GM21360 (cell line): ENCODE measurements at regions not wholly inside any gene's neighbourhood (a gene's known extent, or its start where the extent isn't known, plus 50 kb on each side); places are given as distances from the start of the nearest gene placed in this dataset.

Experiments
- ATAC-seq: cut with Tn5 transposase; IDR thresholded peaks from one replicate; pipeline ENCODE4 v1.9.1; 2021; ENCODE audit warnings: mild to moderate bottlenecking, moderate library complexity; ENCODE audit not compliant: unreplicated experiment

DNA sequence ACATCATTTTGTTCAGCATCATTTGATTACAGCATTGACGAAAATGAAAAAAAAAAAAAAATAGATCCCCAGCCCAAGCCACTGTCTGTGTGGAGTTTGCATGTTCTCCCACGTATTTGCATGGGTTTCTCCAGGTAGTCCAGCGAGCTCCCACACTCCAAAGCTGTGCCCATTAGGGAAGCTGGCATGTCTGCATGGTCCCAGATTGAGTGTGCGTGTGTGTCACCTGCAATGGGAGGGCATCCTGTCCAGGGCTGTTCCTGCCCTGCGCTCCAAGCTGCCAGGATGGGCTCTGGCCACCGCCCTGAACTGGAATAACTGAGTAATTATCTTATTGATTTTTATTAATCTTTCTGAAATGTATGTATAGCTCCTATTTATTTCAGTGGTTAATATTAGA is 88.6 kb downstream of the KLF12 start:
- ATAC-seq = no peak

DNA sequence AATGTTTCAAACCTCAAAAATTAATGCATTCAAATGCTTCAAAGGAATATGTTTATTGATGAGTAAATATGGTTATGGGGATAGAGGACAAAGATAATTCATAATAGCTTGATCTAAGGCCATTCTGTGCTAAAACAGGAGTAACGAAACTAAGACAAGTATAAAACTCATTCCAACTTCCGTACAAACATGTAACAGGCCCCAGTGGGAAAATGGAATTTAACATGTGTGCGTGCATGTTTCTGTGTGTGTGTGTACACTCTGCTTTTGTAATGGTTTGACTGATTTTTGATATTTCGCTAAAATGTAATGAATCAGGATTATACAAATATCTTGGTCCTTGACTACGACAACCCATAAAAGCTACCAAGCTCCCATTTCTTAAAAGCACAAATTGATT is 91.0 kb downstream of the KLF12 start:
- ATAC-seq = no peak

DNA sequence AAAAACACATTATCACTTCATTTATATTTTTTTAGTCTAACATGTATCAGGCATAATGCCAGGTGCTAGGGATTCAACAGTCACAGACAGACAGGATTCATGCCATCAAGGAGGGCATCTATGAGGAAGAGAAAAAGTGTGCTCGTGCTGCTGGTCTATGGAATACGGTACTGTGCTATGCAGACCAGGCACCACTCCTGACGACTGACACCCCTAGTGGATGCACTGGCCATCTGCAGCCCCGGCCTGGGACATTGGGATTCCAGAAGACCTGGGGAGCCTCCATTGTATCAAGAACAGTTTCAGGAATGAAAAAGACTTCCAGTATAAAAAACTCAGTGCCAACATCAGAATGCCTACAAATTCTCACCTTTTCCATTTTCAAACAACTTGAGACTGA is 94.0 kb downstream of the KLF12 start:
- ATAC-seq = peak; percentile 98

DNA sequence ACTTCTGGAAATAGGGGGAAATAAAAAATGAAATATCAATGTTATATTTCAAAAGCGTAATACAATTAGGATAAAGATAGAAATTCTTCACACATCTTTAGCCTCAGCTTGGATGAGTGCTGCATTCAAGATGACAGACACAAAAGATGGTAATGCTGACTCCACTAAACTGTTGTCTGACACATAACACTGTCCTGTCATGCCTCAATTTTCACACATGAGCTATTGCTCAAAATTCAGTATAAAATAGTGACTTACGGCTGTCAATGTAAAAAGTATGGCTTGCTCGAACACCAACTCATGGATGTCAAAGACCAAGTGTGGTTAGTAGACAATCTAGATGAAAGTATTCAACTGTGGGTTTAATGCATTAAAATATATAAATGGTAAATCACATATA is 94.5 kb downstream of the KLF12 start:
- ATAC-seq = no peak

DNA sequence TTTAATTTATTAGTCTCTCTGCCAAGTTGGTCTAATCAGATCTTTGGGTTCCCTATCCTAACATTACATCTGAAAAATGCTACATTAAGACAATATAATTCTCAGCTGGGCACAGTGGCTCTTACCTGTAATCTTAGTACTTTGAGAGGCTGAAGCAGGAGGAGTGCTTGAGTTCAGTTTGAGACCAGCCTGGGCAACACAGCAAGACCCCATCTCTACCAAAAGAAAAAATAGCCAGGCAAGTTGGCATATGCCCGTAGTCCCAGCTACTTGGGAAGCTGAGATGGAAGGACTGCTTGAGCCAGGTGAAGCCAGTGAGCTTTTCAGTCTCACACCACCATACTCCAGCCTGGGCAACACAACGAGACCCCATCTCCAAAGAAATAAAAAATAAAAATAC is 95.0 kb downstream of the KLF12 start:
- no peak for ATAC-seq

DNA sequence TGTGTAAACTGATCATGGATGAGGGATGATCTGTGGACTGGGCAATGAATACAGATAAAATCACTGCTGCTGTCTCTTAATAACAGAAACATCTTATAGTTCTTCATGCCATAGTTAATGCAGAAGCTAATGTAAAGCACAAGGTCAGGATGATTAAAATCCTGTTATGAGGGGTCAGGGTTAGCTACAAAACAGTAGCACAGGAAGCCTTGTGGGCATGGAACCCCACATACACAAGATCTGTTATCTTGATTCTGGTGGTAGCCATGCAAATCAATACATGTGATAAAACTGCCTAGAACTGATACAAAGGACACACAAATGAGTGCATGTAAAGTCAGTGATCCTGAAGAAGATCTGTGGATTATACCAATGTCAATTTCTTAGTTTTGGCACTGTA is 96.4 kb downstream of the KLF12 start:
- no peak for ATAC-seq

DNA sequence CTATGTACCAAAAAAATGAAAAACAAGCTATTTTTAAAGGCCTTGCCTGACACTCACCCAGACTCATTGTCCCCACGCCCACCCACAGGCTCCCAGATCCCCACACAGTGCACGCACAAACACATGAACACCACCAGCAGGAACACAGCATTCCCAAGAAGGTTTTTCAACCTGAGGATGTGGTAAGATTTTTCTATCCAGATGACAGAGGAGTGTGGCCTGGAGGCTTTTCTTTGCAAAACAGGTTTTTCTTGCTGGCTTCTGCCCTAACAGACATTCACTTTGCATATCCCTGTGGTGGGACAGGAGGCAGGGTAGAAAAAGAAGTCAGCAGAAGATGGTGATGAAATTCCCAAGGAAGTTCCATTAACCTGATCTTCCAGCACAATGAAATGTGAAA is 97.8 kb downstream of the KLF12 start:
- no peak for ATAC-seq

DNA sequence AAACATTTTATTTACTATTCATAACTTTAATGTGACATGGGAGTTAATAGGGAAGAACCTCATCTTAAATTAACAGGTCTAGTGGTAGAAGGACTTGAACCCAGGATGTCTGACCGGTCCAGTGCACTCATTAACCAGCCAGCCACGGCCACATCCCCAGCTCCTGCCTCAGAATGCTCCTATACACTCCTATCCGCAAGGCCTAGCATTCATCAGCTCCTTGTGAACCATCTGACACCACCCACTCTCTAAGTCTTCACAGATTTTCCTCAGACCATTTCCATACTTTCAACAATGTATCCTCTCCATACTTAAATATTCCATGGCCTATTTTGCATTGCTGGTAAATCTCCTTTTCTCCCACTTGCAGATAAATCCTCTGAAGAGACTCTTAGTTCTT is 98.3 kb downstream of the KLF12 start:
- ATAC-seq = no peak

DNA sequence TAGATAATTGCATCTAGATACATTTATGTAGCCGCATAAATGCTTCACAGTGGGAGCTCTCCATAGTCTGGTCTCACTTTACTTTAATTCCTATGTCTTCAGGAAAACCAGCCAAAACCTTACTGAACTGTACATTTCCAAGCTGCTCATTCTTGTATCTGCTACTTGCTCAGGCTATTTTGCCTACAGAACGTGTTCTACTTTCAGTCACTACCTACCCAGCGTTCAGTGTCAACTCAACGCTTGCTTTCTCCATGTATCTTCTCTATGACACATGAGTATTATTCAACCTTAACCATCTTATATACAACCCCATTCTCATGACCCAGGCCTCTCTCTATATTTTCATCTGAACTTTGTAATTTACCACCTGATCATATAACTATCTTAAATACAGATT is 101.9 kb downstream of the KLF12 start:
- no peak for ATAC-seq

DNA sequence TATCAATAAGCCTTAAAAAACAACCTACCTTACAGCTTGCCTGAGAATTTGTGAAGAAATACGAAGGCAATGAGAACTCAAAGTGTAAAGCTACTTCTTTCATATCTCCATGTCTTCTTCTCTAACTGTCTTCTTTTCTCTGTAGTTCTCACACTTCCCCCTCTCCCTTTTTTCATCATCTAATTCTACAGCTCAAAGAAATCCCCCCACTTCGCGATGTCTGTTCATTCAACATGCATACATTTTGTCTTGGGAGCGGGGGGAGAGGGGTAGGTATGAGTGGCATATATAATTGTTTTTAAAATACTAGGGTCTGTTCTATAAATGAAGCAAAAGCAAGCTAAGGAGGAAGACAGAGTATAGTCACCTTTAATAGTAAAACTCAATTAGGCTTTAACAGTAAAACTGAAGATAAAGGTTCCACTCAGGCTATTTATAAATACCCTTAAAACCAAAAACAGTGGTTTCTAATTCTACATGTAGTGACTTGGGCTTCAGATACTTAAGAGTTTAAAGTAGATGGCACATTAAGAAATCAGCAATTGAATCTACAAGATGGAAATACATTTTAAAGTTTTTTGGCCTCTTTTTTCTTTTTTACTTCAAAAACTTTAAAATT is 106.9 kb downstream of the KLF12 start:
- ATAC-seq = peak; percentile 38

DNA sequence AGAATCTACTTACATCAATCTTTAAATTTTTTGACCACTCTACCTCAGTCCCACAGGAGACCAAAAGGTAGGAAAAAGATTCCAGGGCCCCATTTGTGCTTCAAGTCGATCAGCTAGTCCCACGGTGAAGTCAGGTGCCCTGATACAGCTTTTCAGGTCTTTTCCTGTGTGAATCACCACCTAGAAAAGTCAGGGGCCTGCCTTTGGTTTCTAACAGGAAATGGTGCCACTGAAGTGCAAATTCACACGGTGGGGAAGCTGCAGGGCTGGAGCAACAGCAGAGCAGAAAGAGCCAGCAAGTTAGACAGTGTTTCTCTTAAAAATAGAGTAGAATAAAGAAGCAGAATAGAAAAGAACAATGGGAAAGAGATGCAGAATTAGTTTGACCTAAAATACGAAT is 107.5 kb downstream of the KLF12 start:
- peak; percentile 90 for ATAC-seq

DNA sequence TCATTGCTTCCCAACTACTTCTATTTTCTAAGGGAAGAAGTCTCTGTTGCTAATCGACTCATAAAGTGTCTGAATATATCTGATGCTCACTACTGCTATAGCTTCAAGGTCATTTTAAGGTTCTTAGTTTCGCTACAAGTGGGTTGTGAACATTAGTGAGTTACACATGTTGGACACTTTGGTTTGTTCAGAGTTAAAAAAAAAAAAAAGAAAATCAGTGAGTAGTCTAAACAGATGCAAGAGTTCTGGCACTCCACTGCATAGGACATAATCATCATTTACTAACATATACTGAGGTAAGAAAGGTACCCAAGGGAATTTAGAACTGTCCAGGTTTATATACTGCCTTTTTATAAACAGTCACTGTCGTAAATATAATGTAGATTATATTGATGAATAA is 108.8 kb downstream of the KLF12 start:
- ATAC-seq = peak; percentile 44

DNA sequence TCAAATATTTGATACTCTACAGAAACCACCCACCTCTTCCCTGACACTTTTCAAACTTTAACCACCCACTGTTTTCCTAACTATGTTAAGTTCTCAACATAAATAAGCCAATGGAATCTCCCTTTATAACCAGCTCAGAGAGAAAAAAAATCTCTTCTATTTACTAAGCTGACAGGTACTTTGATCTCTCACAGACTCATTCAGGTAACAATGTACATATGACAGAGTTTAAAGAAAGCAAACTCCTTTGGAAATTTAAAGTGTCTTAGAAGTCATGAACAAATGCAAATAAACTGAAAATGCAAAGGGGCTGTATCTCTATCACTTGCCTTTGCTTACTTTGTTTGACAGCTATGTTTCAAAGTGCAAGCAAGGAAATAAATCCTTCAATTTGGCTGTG is 109.3 kb downstream of the KLF12 start:
- no peak for ATAC-seq

DNA sequence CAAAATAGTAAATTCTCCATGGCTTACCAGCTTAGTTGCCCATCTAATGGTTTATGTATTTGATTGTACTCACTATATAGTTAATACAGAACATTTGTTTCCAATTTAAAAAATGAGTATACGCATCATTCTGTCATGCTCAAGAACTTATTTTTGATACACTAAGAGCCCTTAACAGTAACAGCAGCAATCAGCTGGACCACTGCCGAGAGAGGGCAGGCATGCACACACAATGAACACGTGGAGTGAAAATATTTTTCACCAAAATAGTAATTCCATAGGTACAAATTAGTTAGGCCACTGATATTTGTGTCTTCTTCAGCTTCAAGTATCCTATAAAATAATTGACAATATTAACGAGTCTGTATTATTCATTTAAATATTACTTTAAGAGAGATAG is 109.9 kb downstream of the KLF12 start:
- ATAC-seq = no peak

DNA sequence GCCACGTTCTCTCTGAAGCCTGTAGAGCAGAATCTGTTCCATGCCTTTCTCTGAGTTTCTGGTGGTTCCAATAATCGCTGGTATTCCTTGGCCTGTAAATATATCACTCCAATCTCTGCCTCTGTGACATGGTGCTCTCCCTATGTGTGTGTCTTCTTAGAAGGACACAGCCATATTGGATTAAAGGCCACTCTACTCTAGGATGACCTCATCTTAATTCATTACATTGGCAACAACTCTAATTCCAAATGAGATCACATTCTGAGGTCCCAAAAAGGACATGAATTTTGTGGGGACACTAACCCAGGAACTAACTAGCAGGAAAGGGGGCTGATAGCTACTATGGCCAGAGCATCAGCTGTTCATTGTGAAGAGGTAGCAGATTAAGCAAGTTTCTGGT is 110.7 kb downstream of the KLF12 start:
- no peak for ATAC-seq

DNA sequence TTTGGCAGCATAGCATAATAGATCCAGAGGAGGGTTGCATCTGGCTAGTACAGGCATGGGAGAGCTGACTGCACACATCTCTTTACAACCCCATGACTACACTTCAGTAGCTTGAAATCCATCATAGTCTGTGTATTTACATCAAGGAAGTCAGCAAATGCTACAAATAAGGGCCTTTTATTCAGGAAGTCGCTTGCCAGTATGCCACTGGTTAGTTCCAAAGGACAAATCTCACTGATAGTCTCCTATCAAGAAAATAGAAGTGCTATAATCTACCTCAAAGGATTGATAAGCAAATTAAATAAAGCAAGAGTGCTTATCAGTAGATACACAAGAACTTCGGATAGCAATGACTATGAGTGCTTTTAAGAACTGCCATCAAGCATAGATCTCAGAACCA is 112.7 kb downstream of the KLF12 start:
- no peak for ATAC-seq

DNA sequence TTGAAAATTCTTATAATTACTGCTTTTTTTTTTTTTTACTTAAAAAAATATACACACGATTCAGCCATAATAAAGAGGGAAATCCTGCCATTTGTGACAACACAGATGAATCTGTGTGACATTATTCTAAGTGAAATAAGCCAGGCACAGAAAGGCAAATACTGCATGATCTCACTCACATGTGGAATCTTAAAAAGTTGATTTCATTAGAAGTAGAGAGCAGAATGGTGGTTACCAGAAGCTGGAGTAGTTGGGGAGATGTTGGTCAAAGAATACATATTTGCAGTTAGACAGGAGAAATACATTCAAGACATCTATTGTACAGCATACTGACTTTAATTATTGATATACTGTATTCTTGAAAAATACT is 116.2 kb downstream of the KLF12 start:
- no peak for ATAC-seq

DNA sequence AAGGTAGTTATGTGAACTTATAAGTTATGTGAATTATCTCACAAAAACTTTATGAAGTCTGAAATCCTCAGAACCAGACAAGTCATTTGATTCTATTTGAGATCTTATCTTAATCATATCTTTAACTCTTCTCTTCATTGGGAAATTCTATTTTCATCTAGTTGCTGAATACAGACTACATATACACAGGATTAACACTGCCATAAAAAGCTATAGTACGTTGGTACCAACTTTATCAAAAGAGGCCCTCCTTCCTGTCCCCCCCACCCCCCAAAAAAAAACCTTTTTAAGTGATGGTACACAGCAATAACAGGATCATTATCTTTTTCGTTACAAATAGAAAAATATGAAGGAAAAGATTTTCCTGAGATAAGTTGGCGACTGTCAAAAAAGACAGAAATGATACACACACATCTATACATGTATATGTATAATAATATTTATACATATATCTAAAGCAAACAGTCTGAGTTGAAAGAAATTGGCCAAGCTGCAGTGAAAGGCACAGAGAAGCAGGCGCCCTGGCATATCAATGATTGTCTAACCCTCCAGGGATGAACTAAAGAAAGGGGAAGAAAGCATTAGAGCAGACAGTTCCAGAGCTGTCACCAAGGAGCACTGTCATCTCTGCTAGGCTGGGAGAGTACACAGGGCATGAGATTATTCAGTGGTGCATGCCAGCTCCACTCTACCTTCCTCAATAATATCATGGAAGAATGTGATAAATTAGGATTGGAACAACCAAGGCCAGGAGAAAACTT is 116.7 kb downstream of the KLF12 start:
- no peak for ATAC-seq

DNA sequence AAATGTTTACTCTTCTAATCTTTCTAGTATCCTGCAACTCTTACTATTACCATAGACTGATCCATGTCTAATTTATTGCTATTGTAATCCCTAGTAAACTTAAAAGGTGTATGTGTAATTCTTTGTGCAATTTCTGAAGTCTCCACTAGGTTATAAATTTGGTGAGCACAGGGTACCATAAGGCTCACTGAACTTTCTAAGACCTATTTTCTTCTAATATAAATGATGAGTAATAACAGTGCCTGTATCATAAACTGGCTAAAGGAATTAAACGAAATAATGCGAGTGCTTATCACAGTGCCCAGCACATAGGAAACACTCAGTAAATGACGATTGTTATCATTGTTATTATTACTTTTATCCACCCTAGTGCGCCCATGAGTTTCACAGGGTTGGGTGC is 119.1 kb downstream of the KLF12 start:
- peak; percentile 73 for ATAC-seq

DNA sequence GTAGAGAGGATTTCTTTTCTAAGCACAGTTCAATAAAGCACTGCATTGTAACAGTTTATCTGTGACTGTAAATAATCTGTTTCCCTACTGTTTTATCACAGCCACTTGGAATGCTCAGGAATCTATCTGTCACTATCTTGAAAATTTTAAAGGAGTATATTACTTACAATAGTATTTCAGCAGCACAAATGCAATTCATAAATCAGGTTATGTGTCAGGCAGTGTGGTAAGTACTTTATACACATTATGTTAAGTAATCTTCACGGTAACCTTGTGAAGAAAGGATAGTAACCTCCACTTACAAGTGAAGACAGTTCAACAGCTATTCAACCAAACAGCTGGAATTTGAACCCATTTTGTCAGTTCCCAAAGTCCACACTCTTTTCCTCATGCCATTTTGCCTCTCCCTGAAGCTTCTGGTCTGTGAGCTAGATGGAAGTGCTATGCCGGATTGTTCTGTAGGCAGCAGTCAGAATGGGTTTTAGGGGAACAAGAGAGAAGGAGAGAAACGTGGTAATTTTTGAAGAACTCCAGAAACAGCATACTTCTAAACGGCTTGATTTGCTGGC is 125.0 kb downstream of the KLF12 start:
- ATAC-seq = no peak

DNA sequence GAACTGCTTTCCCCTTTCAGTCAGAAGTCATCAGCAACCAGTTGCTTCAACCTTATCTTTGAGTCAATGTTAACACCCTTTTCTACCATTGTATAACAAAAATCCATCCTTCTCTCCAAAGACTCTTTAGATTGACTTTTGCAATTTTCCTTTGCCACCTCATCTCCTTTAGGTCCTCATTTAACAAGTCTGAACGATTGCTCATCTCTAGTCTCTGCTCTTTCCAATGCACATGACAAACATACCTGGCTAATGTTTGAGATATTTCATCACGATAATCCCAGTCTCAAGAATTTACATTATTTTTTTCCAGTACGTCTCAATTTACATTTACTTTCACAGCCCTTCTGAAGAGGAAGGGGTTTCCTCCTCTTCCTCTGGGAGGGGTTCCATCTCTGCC is 127.5 kb downstream of the KLF12 start:
- no peak for ATAC-seq

DNA sequence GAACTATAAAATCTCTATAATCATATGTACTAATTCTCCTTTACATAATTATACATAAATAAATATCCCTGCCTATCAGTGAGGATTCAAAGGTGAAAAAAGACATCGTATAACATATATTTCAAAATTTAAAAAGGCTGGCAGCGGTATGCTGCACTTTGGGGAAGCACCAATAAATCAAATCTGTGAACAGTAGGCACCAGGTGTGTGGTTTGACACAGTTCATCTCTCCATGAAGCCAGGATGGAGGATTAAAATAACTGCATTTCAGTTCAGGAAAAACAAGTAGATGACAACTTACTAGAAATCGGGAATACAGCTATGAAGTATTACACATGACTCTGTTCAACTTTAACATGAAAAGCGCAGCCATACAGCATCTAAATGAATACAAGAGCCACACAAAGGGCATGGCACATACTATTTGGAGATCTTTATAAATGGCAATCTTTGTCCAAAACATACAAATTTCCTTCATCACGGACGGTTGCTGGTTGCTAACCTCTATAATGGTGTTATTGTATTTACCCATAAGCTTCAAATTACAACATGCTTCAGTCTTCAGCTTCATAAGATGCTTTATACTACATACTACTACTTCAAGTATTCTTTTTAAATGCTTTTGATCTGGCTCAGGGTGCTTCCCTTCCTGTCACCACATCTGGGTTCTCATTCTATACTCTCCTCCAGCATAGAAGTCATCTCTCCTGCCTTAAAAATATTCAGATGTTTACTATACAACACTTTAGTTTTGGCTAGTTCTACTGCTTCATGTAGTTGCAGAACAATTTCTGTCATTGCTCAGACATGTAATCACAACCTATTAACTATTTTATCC is 128.7 kb downstream of the KLF12 start:
- ATAC-seq = no peak
